WI38 (cell line): ENCODE measurements at regions not wholly inside any gene's neighbourhood (a gene's known extent, or its start where the extent isn't known, plus 50 kb on each side); places are given as distances from the start of the nearest gene placed in this dataset.

Source experiments
- H3K4me3 ChIP-seq: 2 replicates; pipeline ENCODE4 v1.5.1; 2011; ENCODE audit warnings: low read depth, mild to moderate bottlenecking, control low read depth, low read length
- CTCF ChIP-seq: IDR thresholded peaks from 2 replicates; pipeline ENCODE4 v1.5.1; 2012; ENCODE audit warnings: low read depth, mild to moderate bottlenecking, control low read depth, low read length

GRCh38 chr5:17434982-17435381 lies 63.0 kb upstream of the TAF11L2 start:
- no peak for TF ChIP-seq CTCF
- H3K4me3 ChIP-seq, result no peak overlapping the region

GRCh38 chr5:17436350-17436749 lies 61.7 kb upstream of the TAF11L2 start:
- no peak overlapping the region; the same call in 1 of the 2 replicates for H3K4me3 ChIP-seq
- TF ChIP-seq CTCF, result no peak

- no peak overlapping the region; the same call in 1 of the 2 replicates for H3K4me3 ChIP-seq
- no peak for TF ChIP-seq CTCF
Measured at GRCh38 chr5:17436761-17437221, 61.2 kb upstream of the TAF11L2 start.

- H3K4me3 ChIP-seq, result no peak overlapping the region
- no peak for TF ChIP-seq CTCF
Measured at GRCh38 chr5:17438027-17438426, 60.0 kb upstream of the TAF11L2 start.

GRCh38 chr5:17439956-17440355 lies 58.1 kb upstream of the TAF11L2 start:
- no peak overlapping the region for H3K4me3 ChIP-seq
- no peak for TF ChIP-seq CTCF

- no peak for TF ChIP-seq CTCF
- no peak overlapping the region for H3K4me3 ChIP-seq
Measured at GRCh38 chr5:17440766-17441165, 57.3 kb upstream of the TAF11L2 start.

- no peak for TF ChIP-seq CTCF
- H3K4me3 ChIP-seq, result no peak overlapping the region
Measured at GRCh38 chr5:17441351-17441750, 56.7 kb upstream of the TAF11L2 start.
